ENCODE measurements at regions not wholly inside any gene's neighbourhood (a gene's known extent, or its start where the extent isn't known, plus 50 kb on each side); places are given as distances from the start of the nearest gene placed in this dataset.
"Not testable (repeated sequence)": the region's sequence is repeated elsewhere in the genome, so short reads cannot be mapped to it uniquely, and the experiment has no call there.

GRCh38 chr3:13740795-13741194, 139.1 kb downstream of the WNT7A start:
- peaks cover 30% of the 10 kb centered on the region for H3K9me3 Mint-ChIP-seq (ENCODE audit: low read depth)
- H3K36me3 Mint-ChIP-seq (ENCODE audit: low read depth), result peaks cover 2% of the 10 kb centered on the region
- H3K27ac Mint-ChIP-seq (ENCODE audit: unreplicated experiment), result no peak overlapping the region
- H3K27me3 Mint-ChIP-seq (ENCODE audit: low read depth), result peaks cover 3% of the 10 kb centered on the region
- DNase-seq (ENCODE audit: low spot score), result no peak
- no peak overlapping the region for H3K4me3 Mint-ChIP-seq (ENCODE audit: unreplicated experiment)
- no peak for TF ChIP-seq CTCF (IDR thresholded peaks at IDR 0.05)
- no peaks in the 10 kb centered on the region for H3K4me1 Mint-ChIP-seq (ENCODE audit: low read depth)

- not testable (repeated sequence) for H3K27ac Mint-ChIP-seq (ENCODE audit: unreplicated experiment); H3K4me1 Mint-ChIP-seq (ENCODE audit: low read depth); DNase-seq (ENCODE audit: low spot score); H3K36me3 Mint-ChIP-seq (ENCODE audit: low read depth); H3K4me3 Mint-ChIP-seq (ENCODE audit: unreplicated experiment)
- H3K27me3 Mint-ChIP-seq (ENCODE audit: low read depth), result peaks cover 20% of the 10 kb centered on the region
- H3K9me3 Mint-ChIP-seq (ENCODE audit: low read depth), result peaks cover 48% of the 10 kb centered on the region
Observed at GRCh38 chr3:13733726-13734125, 146.1 kb downstream of the WNT7A start.

GRCh38 chr3:13728487-13728886, 151.4 kb downstream of the WNT7A start:
- TF ChIP-seq CTCF (IDR thresholded peaks at IDR 0.05), result no peak
- no peak overlapping the region for H3K27ac Mint-ChIP-seq (ENCODE audit: unreplicated experiment)
- peaks cover 24% of the 10 kb centered on the region for H3K9me3 Mint-ChIP-seq (ENCODE audit: low read depth)
- H3K27me3 Mint-ChIP-seq (ENCODE audit: low read depth), result peaks cover 48% of the 10 kb centered on the region
- no peaks in the 10 kb centered on the region for H3K36me3 Mint-ChIP-seq (ENCODE audit: low read depth)
- DNase-seq (ENCODE audit: low spot score), result no peak
- no peak overlapping the region for H3K4me3 Mint-ChIP-seq (ENCODE audit: unreplicated experiment)
- H3K4me1 Mint-ChIP-seq (ENCODE audit: low read depth), result no peaks in the 10 kb centered on the region

GRCh38 chr3:13727890-13728289, 152.0 kb downstream of the WNT7A start:
- H3K27me3 Mint-ChIP-seq (ENCODE audit: low read depth), result peaks cover 50% of the 10 kb centered on the region
- H3K9me3 Mint-ChIP-seq (ENCODE audit: low read depth), result peaks cover 26% of the 10 kb centered on the region
- no peak overlapping the region for H3K4me3 Mint-ChIP-seq (ENCODE audit: unreplicated experiment)
- TF ChIP-seq CTCF (IDR thresholded peaks at IDR 0.05), result no peak
- no peak overlapping the region for H3K27ac Mint-ChIP-seq (ENCODE audit: unreplicated experiment)
- no peaks in the 10 kb centered on the region for H3K4me1 Mint-ChIP-seq (ENCODE audit: low read depth)
- no peak for DNase-seq (ENCODE audit: low spot score)
- no peaks in the 10 kb centered on the region for H3K36me3 Mint-ChIP-seq (ENCODE audit: low read depth)

GRCh38 chr3:13723676-13724207, 156.1 kb downstream of the WNT7A start:
- Mint-ChIP-seq H3K4me1 (ENCODE audit: low read depth) (no peaks in the 10 kb centered on the region), H3K27ac (ENCODE audit: unreplicated experiment) (no peak overlapping the region), H3K36me3 (ENCODE audit: low read depth) (no peaks in the 10 kb centered on the region), H3K4me3 (ENCODE audit: unreplicated experiment) (no peak overlapping the region), H3K9me3 (ENCODE audit: low read depth) (peaks cover 26% of the 10 kb centered on the region), H3K27me3 (ENCODE audit: low read depth) (peaks cover 33% of the 10 kb centered on the region)
- TF ChIP-seq CTCF (IDR thresholded peaks at IDR 0.05), result no peak
- no peak for DNase-seq (ENCODE audit: low spot score)

- TF ChIP-seq CTCF (IDR thresholded peaks at IDR 0.05), result no peak
- Mint-ChIP-seq H3K4me1 (ENCODE audit: low read depth) (no peaks in the 10 kb centered on the region), H3K36me3 (ENCODE audit: low read depth) (no peaks in the 10 kb centered on the region), H3K27me3 (ENCODE audit: low read depth) (peaks cover 22% of the 10 kb centered on the region), H3K27ac (ENCODE audit: unreplicated experiment) (no peak overlapping the region), H3K9me3 (ENCODE audit: low read depth) (peaks cover 23% of the 10 kb centered on the region), H3K4me3 (ENCODE audit: unreplicated experiment) (no peak overlapping the region)
- no peak for DNase-seq (ENCODE audit: low spot score)
Observed at GRCh38 chr3:13722178-13722577, 157.7 kb downstream of the WNT7A start.
